Gastrocnemius medialis (tissue), 4 donors: ENCODE measurements at regions not wholly inside any gene's neighbourhood (a gene's known extent, or its start where the extent isn't known, plus 50 kb on each side); places are given as distances from the start of the nearest gene placed in this dataset.

ENCODE experiments used
- ATAC-seq, 2 donors: fragments of 150-250 bp; one replicate each; pipeline ENCODE4 v1.9.1; 2016
- DNase-seq, 2 donors: peaks; one replicate each; pipeline ENCODE4 v3.0.0-alpha.2; 2019
- H3K27ac ChIP-seq, 4 donors: fragments of 200-600 bp; sonication (generic); 1 replicate in 1 of 4; 2 replicates in 3 of 4; pipeline ENCODE4 v1.5.1; 2016 to 2018; ENCODE audit warnings: mild to moderate bottlenecking in 2 of 4, moderate library complexity in 1 of 4
- H3K27me3 ChIP-seq, 3 donors: fragments of 200-600 bp; sonication (generic) in 2 of 3; 1 replicate in 1 of 3; 2 replicates in 2 of 3; pipeline versions ENCODE4 v1.5.1 to v1.6.0; 2016 to 2019; ENCODE audit warnings: mild to moderate bottlenecking in 1 of 3, moderate library complexity in 1 of 3
- H3K36me3 ChIP-seq, 2 donors: fragments of 200-600 bp; sonication (generic) in 1 of 2; one replicate each; pipeline ENCODE4 v1.5.1; 2017 to 2018
- H3K4me1 ChIP-seq, 2 donors: fragments of 200-600 bp; sonication (generic) in 1 of 2; one replicate each; pipeline ENCODE4 v1.5.1; 2016 to 2017; ENCODE audit warnings: mild to moderate bottlenecking in 2 of 2
- H3K4me3 ChIP-seq, 4 donors: fragments of 200-600 bp; sonication (generic) in 3 of 4; 1 replicate in 1 of 4; 2 replicates in 3 of 4; pipeline ENCODE4 v1.5.1; 2016 to 2019; ENCODE audit warnings: mild to moderate bottlenecking in 2 of 4
- H3K9me3 ChIP-seq, 3 donors: fragments of 200-600 bp; sonication (generic) in 2 of 3; 1 replicate in 1 of 3; 2 replicates in 2 of 3; pipeline ENCODE4 v1.5.1; 2016 to 2019
- POLR2A ChIP-seq, 2 donors: fragments of 450-650 bp; IDR thresholded peaks; one replicate each; pipeline ENCODE4 v1.6.1; 2017; ENCODE audit warnings: antibody characterized with exemption in 2 of 2, mild to moderate bottlenecking in 2 of 2, moderate library complexity in 2 of 2
- in situ Hi-C, 4 donors: fragments of 200-750 bp; cut with MboI; loops; one replicate each; pipeline versions ENCODE4 v1.15.0 to v1.8.0; 2017; ENCODE audit warnings: low sequenced_read_pairs in 4 of 4
- intact Hi-C: fragments of 100-400 bp; cut with DNase I; formaldehyde crosslinking; loops from one replicate; pipeline ENCODE4 v1.15.1; 2023; ENCODE audit warnings: low total_unique reads
- TF ChIP-seq, protein P1 (sequence below), 5 experiments: fragments of 450-650 bp in 3 of 5; fragments of 200-600 bp in 2 of 5; sonication (generic) in 2 of 5; IDR thresholded peaks in 4 of 5; conservative IDR thresholded peaks in 1 of 5; 1 replicate in 4 of 5; 2 replicates in 1 of 5; pipeline ENCODE4 v1.5.1; 2016 to 2019; ENCODE audit warnings: antibody characterized with exemption in 5 of 5, mild to moderate bottlenecking in 3 of 5, moderate library complexity in 3 of 5

DNA sequence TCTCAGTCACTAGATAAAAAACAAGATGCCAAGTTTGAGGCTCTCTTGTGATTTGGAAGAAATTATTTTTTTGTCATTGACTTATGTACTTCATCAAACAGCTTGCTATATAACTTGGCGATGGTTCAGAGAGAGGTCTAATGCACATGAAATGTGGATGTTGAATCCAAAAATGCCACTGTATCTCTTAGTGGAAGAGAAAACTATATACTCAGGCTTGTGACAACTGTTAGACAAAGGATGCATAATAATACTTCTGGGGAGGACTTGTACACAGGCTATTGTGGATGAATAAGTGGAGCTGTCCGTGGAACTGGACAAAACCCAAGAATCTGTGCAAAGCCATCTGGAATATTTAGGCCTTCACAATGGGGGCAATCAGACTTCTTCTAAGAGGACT, 162.9 kb upstream of the NMUR2 start:
- Histone ChIP-seq H3K36me3 (no peaks in the 10 kb centered on the region), H3K4me3 (no peak overlapping the region), H3K9me3 (no peaks in the 10 kb centered on the region), H3K4me1 (no peaks in the 10 kb centered on the region), H3K27me3 (no peaks in the 10 kb centered on the region), H3K27ac (no peak overlapping the region)
- no peak for DNase-seq
- ATAC-seq, result no peak
- intact Hi-C loops, result loop anchor here (10.0 kb wide), 2 partner anchors 577 to 1397 kb away; no protein-coding TSS in a partner anchor
- TF ChIP-seq, protein P1, sequence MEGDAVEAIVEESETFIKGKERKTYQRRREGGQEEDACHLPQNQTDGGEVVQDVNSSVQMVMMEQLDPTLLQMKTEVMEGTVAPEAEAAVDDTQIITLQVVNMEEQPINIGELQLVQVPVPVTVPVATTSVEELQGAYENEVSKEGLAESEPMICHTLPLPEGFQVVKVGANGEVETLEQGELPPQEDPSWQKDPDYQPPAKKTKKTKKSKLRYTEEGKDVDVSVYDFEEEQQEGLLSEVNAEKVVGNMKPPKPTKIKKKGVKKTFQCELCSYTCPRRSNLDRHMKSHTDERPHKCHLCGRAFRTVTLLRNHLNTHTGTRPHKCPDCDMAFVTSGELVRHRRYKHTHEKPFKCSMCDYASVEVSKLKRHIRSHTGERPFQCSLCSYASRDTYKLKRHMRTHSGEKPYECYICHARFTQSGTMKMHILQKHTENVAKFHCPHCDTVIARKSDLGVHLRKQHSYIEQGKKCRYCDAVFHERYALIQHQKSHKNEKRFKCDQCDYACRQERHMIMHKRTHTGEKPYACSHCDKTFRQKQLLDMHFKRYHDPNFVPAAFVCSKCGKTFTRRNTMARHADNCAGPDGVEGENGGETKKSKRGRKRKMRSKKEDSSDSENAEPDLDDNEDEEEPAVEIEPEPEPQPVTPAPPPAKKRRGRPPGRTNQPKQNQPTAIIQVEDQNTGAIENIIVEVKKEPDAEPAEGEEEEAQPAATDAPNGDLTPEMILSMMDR (IDR thresholded peaks at IDR 0.05 in 4 of 5, conservative IDR thresholded peaks at IDR 0.05 in 1 of 5), result no peak
- no peak for TF ChIP-seq POLR2A (IDR thresholded peaks at IDR 0.05)
- in situ Hi-C loops, result loop anchor here in 3 of 4 donors (25.0 kb wide), 2 partner anchors 569 to 1394 kb away; no protein-coding TSS in a partner anchor

DNA sequence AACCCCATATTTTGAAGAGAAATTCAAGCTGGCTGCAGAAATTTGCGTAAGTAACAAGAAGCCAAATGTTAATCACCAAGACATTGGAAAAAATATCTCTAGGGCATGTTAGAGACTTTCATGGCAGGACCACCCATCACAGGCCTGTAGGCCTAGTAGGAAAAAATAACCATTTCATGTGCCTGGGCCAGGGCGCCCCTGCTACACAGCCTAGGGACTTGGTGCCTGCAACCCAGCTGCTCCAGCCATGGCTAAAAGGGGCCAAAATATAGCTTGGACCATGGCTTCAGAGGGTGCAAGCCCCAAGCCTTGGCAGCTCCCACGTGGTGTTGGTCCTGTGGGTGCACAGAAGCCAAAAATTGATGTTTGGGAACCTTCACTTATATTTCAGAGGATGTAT, 167.7 kb upstream of the NMUR2 start:
- no peak overlapping the region for H3K27ac ChIP-seq
- ATAC-seq (no peak), DNase-seq (no peak)
- TF ChIP-seq POLR2A (IDR thresholded peaks at IDR 0.05), result no peak
- TF ChIP-seq, protein P1 (IDR thresholded peaks at IDR 0.05 in 4 of 5, conservative IDR thresholded peaks at IDR 0.05 in 1 of 5), result no peak
- H3K4me1 ChIP-seq, result no peaks in the 10 kb centered on the region
- no peaks in the 10 kb centered on the region for H3K27me3 ChIP-seq
- no peak overlapping the region for H3K4me3 ChIP-seq
- H3K9me3 ChIP-seq, result no peaks in the 10 kb centered on the region
- in situ Hi-C loops (loop anchor here in 3 of 4 donors (25.0 kb wide), 2 partner anchors 564 to 1389 kb away; no protein-coding TSS in a partner anchor), intact Hi-C loops (no loop called here)
- no peaks in the 10 kb centered on the region for H3K36me3 ChIP-seq

DNA sequence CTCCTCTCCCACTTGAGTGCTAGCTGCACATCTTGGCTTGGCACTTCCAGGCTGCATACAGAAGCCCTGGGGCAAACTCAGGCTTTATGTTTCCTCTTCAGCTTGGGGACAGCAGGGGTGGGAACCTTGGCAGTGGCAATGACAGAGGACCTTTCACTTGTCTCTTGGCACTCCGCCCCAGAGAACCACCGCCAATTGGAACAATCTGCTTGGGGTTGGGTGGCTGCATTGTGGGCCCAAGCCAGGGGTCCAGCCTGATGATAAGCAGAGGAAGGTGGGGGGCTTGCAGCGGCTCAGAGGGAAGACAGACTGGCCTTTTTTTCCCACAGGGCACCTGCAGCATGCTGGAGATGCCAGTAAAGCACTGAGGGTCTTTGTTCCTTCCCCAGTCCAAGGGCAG, 179.0 kb upstream of the NMUR2 start:
- Histone ChIP-seq H3K4me3 (no peak overlapping the region), H3K4me1 (no peaks in the 10 kb centered on the region), H3K9me3 (no peaks in the 10 kb centered on the region), H3K27me3 (no peaks in the 10 kb centered on the region), H3K36me3 (no peaks in the 10 kb centered on the region), H3K27ac (no peak overlapping the region)
- in situ Hi-C loops, result no loop called here
- ATAC-seq (no peak), DNase-seq (no peak)
- TF ChIP-seq, protein P1 (IDR thresholded peaks at IDR 0.05 in 4 of 5, conservative IDR thresholded peaks at IDR 0.05 in 1 of 5), result no peak
- no peak for TF ChIP-seq POLR2A (IDR thresholded peaks at IDR 0.05)
- intact Hi-C loops, result no loop called here

DNA sequence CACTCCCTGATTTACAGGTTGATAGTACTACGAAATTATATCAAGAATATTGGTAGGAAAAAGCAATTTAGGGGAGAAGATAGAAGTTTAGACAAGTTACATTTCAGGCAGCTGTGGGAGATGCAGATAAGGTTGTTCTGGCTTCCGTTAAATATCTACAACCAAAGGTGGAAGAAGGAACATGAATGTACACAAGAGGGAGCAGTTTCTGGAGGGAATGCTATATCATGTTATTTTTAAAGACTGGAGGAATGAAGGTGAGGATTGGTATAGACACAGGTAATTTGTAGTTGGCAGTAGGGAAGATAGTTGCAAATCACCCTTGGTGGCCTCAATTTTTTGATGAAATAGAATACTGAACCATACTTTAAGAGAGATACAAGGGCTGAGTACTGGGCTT, 187.3 kb upstream of the NMUR2 start:
- Histone ChIP-seq H3K4me3 (no peak overlapping the region), H3K9me3 (no peaks in the 10 kb centered on the region), H3K27me3 (no peaks in the 10 kb centered on the region), H3K27ac (no peak overlapping the region), H3K4me1 (no peaks in the 10 kb centered on the region), H3K36me3 (no peaks in the 10 kb centered on the region)
- intact Hi-C loops (no loop called here), in situ Hi-C loops (no loop called here)
- DNase-seq (no peak), ATAC-seq (no peak)
- TF ChIP-seq POLR2A (IDR thresholded peaks at IDR 0.05), result no peak
- TF ChIP-seq, protein P1 (IDR thresholded peaks at IDR 0.05 in 4 of 5, conservative IDR thresholded peaks at IDR 0.05 in 1 of 5), result no peak

DNA sequence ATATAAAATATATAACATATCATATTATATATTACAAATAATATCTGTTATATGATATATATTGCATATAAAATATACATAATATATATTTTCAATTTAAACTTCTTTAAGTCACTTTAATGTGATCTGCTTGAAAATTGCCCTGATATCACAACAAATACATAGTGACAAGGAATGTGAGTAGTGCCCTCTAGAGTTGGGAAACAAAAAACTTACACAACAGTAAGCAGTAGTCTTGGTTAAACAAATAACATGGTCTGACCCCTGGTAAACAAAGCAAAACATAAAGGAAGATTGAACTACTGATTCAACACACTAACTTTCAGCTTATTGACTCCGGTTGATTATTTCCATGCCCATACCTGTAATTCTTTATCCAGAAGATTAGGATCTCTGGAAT, 188.3 kb upstream of the NMUR2 start:
- Histone ChIP-seq H3K4me1 (no peaks in the 10 kb centered on the region), H3K4me3 (no peak overlapping the region), H3K9me3 (no peaks in the 10 kb centered on the region), H3K27ac (no peak overlapping the region), H3K36me3 (no peaks in the 10 kb centered on the region), H3K27me3 (no peaks in the 10 kb centered on the region)
- TF ChIP-seq POLR2A (IDR thresholded peaks at IDR 0.05), result no peak
- TF ChIP-seq, protein P1 (IDR thresholded peaks at IDR 0.05 in 4 of 5, conservative IDR thresholded peaks at IDR 0.05 in 1 of 5), result no peak
- in situ Hi-C loops (no loop called here), intact Hi-C loops (no loop called here)
- DNase-seq, result no peak
- no peak for ATAC-seq
